Keratinocyte (primary cell): ENCODE measurements at regions not wholly inside any gene's neighbourhood (a gene's known extent, or its start where the extent isn't known, plus 50 kb on each side); places are given as distances from the start of the nearest gene placed in this dataset.

ENCODE experiments used
- EZH2 ChIP-seq: IDR thresholded peaks from one replicate; pipeline ENCODE4 v1.6.1; 2012; ENCODE audit warnings: inconsistent platforms, mild to moderate bottlenecking, low read length, moderate library complexity
- TF ChIP-seq, protein P1 (sequence below), 3 experiments: IDR thresholded peaks in 1 of 3; conservative IDR thresholded peaks in 1 of 3; optimal IDR thresholded peaks in 1 of 3; 2 replicates in 2 of 3; 3 replicates in 1 of 3; pipeline versions ENCODE3 to v1.5.1; 2011; ENCODE audit warnings: low read length in 3 of 3, mild to moderate bottlenecking in 3 of 3, moderate library complexity in 2 of 3, control low read depth in 1 of 3, inconsistent platforms in 1 of 3; ENCODE audit not compliant: insufficient read depth in 2 of 3; ENCODE audit errors: extremely low read depth in 1 of 3

DNA sequence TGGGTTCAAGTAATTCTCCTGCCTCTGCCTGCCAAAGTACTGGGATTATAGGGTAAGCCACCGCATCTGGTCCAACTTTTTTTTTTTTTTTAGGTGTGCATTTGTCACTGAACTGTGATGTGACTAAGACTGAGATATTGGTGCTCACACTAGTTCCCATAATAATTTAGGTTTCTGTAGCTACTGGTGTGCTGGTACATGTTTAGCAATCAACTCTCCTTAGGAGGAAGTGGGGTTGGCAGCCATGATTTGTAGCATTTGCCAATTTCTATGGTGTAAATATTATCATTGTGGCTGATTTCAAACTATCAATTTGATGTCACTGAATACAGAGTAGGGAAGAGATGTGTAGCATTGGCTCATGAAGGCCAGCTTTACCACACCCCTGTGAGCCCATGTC is 372.7 kb downstream of the EDEM1 start:
- TF ChIP-seq, protein P1, sequence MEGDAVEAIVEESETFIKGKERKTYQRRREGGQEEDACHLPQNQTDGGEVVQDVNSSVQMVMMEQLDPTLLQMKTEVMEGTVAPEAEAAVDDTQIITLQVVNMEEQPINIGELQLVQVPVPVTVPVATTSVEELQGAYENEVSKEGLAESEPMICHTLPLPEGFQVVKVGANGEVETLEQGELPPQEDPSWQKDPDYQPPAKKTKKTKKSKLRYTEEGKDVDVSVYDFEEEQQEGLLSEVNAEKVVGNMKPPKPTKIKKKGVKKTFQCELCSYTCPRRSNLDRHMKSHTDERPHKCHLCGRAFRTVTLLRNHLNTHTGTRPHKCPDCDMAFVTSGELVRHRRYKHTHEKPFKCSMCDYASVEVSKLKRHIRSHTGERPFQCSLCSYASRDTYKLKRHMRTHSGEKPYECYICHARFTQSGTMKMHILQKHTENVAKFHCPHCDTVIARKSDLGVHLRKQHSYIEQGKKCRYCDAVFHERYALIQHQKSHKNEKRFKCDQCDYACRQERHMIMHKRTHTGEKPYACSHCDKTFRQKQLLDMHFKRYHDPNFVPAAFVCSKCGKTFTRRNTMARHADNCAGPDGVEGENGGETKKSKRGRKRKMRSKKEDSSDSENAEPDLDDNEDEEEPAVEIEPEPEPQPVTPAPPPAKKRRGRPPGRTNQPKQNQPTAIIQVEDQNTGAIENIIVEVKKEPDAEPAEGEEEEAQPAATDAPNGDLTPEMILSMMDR (optimal IDR thresholded peaks at IDR 0.05 in 1 of 3, IDR thresholded peaks at IDR 0.05 in 1 of 3, conservative IDR thresholded peaks at IDR 0.05 in 1 of 3; ENCODE audit: extremely low read depth in 1 of 3, insufficient read depth in 2 of 3, low read length in 3 of 3), result no peak
- TF ChIP-seq EZH2, result no peak
